ENCODE measurements at regions not wholly inside any gene's neighbourhood (a gene's known extent, or its start where the extent isn't known, plus 50 kb on each side); places are given as distances from the start of the nearest gene placed in this dataset.

GRCh38 chr11:134800130-134800529 lies 388.1 kb upstream of the B3GAT1 start:
- Mint-ChIP-seq H3K36me3 (ENCODE audit: low read depth) (no peaks in the 10 kb centered on the region), H3K27ac (no peak overlapping the region), H3K4me3 (no peak overlapping the region), H3K27me3 (peaks cover 3% of the 10 kb centered on the region), H3K4me1 (no peaks in the 10 kb centered on the region), H3K9me3 (no peaks in the 10 kb centered on the region)
- intact Hi-C loops (cut with micrococcal nuclease) = no loop called here
- DNase-seq = no peak
- CTCF ChIA-PET = no interaction called here
- TF ChIP-seq CTCF (IDR thresholded peaks at IDR 0.05) = no peak
- ATAC-seq (ENCODE audit: low read depth) = no peak
- POLR2A ChIA-PET = no interaction called here

GRCh38 chr11:134799386-134799785 lies 387.3 kb upstream of the B3GAT1 start:
- TF ChIP-seq CTCF (IDR thresholded peaks at IDR 0.05) = no peak
- POLR2A ChIA-PET = no interaction called here
- peaks cover under 1% of the 10 kb centered on the region for H3K27me3 Mint-ChIP-seq
- no peak overlapping the region for H3K4me3 Mint-ChIP-seq
- H3K4me1 Mint-ChIP-seq = no peaks in the 10 kb centered on the region
- no peak overlapping the region for H3K27ac Mint-ChIP-seq
- H3K36me3 Mint-ChIP-seq (ENCODE audit: low read depth) = no peaks in the 10 kb centered on the region
- no peaks in the 10 kb centered on the region for H3K9me3 Mint-ChIP-seq
- no peak for ATAC-seq (ENCODE audit: low read depth)
- CTCF ChIA-PET = no interaction called here
- intact Hi-C loops (cut with micrococcal nuclease) = no loop called here
- no peak for DNase-seq

- Mint-ChIP-seq H3K36me3 (ENCODE audit: low read depth) (no peaks in the 10 kb centered on the region), H3K27me3 (peaks cover 3% of the 10 kb centered on the region), H3K9me3 (no peaks in the 10 kb centered on the region), H3K4me3 (no peak overlapping the region), H3K27ac (no peak overlapping the region), H3K4me1 (no peaks in the 10 kb centered on the region)
- POLR2A ChIA-PET = no interaction called here
- no peak for TF ChIP-seq CTCF (IDR thresholded peaks at IDR 0.05)
- CTCF ChIA-PET = no interaction called here
- DNase-seq (no peak), ATAC-seq (ENCODE audit: low read depth) (no peak)
- intact Hi-C loops (cut with micrococcal nuclease) = no loop called here
These were observed 385.5 kb upstream of the B3GAT1 start for GRCh38 chr11:134797411-134798089.

- Mint-ChIP-seq H3K36me3 (ENCODE audit: low read depth) (no peaks in the 10 kb centered on the region), H3K4me3 (no peak overlapping the region), H3K4me1 (no peaks in the 10 kb centered on the region), H3K9me3 (no peaks in the 10 kb centered on the region), H3K27me3 (peaks cover 5% of the 10 kb centered on the region), H3K27ac (no peak overlapping the region)
- POLR2A ChIA-PET = no interaction called here
- intact Hi-C loops (cut with micrococcal nuclease) = no loop called here
- ATAC-seq (ENCODE audit: low read depth) (no peak), DNase-seq (no peak)
- CTCF ChIA-PET = no interaction called here
- no peak for TF ChIP-seq CTCF (IDR thresholded peaks at IDR 0.05)
These were observed 383.0 kb upstream of the B3GAT1 start for GRCh38 chr11:134795017-134795416.

GRCh38 chr11:134794192-134794591 lies 382.1 kb upstream of the B3GAT1 start:
- ATAC-seq (ENCODE audit: low read depth) = no peak
- Mint-ChIP-seq H3K27ac (no peak overlapping the region), H3K9me3 (no peaks in the 10 kb centered on the region), H3K27me3 (peaks cover 5% of the 10 kb centered on the region), H3K4me1 (no peaks in the 10 kb centered on the region), H3K36me3 (ENCODE audit: low read depth) (no peaks in the 10 kb centered on the region), H3K4me3 (no peak overlapping the region)
- ChIA-PET POLR2A (no interaction called here), CTCF (no interaction called here)
- intact Hi-C loops (cut with micrococcal nuclease) = no loop called here
- DNase-seq = no peak
- TF ChIP-seq CTCF (IDR thresholded peaks at IDR 0.05) = no peak
